Uterus (tissue), 3 donors: ENCODE measurements at regions not wholly inside any gene's neighbourhood (a gene's known extent, or its start where the extent isn't known, plus 50 kb on each side); places are given as distances from the start of the nearest gene placed in this dataset.

Source experiments
- DNase-seq, 2 donors: peaks; one replicate each; pipeline ENCODE4 v3.0.0-alpha.2; 2019 to 2020
- H3K27ac ChIP-seq, 2 donors: fragments of 200-600 bp; sonication (generic); 1 replicate in 1 of 2; 2 replicates in 1 of 2; pipeline ENCODE4 v1.5.1; 2016 to 2018
- H3K27me3 ChIP-seq, 2 donors: fragments of 200-600 bp; sonication (generic); one replicate each; pipeline ENCODE4 v1.5.1; 2018 to 2019; ENCODE audit warnings: control low read depth in 1 of 2
- H3K36me3 ChIP-seq, 2 donors: fragments of 200-600 bp; sonication (generic); one replicate each; pipeline ENCODE4 v1.5.1; 2019; ENCODE audit warnings: control low read depth in 1 of 2
- H3K4me1 ChIP-seq, 2 donors: fragments of 200-600 bp; sonication (generic); one replicate each; pipeline ENCODE4 v1.5.1; 2018 to 2019; ENCODE audit warnings: control low read depth in 1 of 2
- H3K4me3 ChIP-seq, 2 donors: fragments of 200-600 bp; sonication (generic); 1 replicate in 1 of 2; 2 replicates in 1 of 2; pipeline ENCODE4 v1.5.1; 2018 to 2019; ENCODE audit warnings: mild to moderate bottlenecking in 1 of 2
- H3K9me3 ChIP-seq, 2 donors: fragments of 200-600 bp; sonication (generic); one replicate each; pipeline ENCODE4 v1.5.1; 2019; ENCODE audit warnings: control low read depth in 1 of 2
- CTCF ChIP-seq, 4 experiments: fragments of 200-600 bp in 2 of 4; fragments of 450-650 bp in 2 of 4; sonication (generic) in 2 of 4; IDR thresholded peaks; one replicate each; pipeline ENCODE4 v1.5.1; 2016 to 2019; ENCODE audit warnings: antibody characterized with exemption in 4 of 4, mild to moderate bottlenecking in 2 of 4, moderate library complexity in 1 of 4
- POLR2A ChIP-seq, 2 donors: fragments of 450-650 bp; IDR thresholded peaks; one replicate each; pipeline ENCODE4 v1.6.1; 2016; ENCODE audit warnings: antibody characterized with exemption in 2 of 2, mild to moderate bottlenecking in 1 of 2, moderate library complexity in 1 of 2
- intact Hi-C: fragments of 100-400 bp; cut with DNase I; formaldehyde crosslinking; loops from one replicate; pipeline ENCODE4 v1.15.1; 2023; ENCODE audit warnings: low total_unique reads
- donor health status: DM: yes; HTN: yes; CAD: no.

GRCh38 chr15:98131924-98132323 lies 171.4 kb downstream of the ARRDC4 start:
- intact Hi-C loops: no loop called here
- no peak for DNase-seq
- Histone ChIP-seq H3K27me3 (no peaks in the 10 kb centered on the region), H3K36me3 (no peaks in the 10 kb centered on the region), H3K4me3 (no peak overlapping the region), H3K4me1 (no peaks in the 10 kb centered on the region), H3K9me3 (no peaks in the 10 kb centered on the region), H3K27ac (no peak overlapping the region)
- TF ChIP-seq POLR2A (IDR thresholded peaks at IDR 0.05): no peak
- TF ChIP-seq CTCF (IDR thresholded peaks at IDR 0.05): no peak

- H3K36me3 ChIP-seq: no peaks in the 10 kb centered on the region
- H3K4me3 ChIP-seq: no peak overlapping the region
- no peak for DNase-seq
- no peaks in the 10 kb centered on the region for H3K4me1 ChIP-seq
- H3K9me3 ChIP-seq: no peaks in the 10 kb centered on the region
- TF ChIP-seq CTCF (IDR thresholded peaks at IDR 0.05) (no peak), POLR2A (IDR thresholded peaks at IDR 0.05) (no peak)
- H3K27me3 ChIP-seq: no peaks in the 10 kb centered on the region
- intact Hi-C loops: no loop called here
- no peak overlapping the region for H3K27ac ChIP-seq
Measured at GRCh38 chr15:98134905-98135304, 174.4 kb downstream of the ARRDC4 start.

GRCh38 chr15:98138910-98139309 lies 178.4 kb downstream of the ARRDC4 start:
- Histone ChIP-seq H3K9me3 (no peaks in the 10 kb centered on the region), H3K27me3 (no peaks in the 10 kb centered on the region), H3K4me3 (no peak overlapping the region), H3K27ac (no peak overlapping the region), H3K36me3 (no peaks in the 10 kb centered on the region), H3K4me1 (no peaks in the 10 kb centered on the region)
- DNase-seq: no peak
- intact Hi-C loops: no loop called here
- TF ChIP-seq POLR2A (IDR thresholded peaks at IDR 0.05): no peak
- no peak for TF ChIP-seq CTCF (IDR thresholded peaks at IDR 0.05)

GRCh38 chr15:98139337-98139736 lies 178.8 kb downstream of the ARRDC4 start:
- Histone ChIP-seq H3K27ac (no peak overlapping the region), H3K4me3 (no peak overlapping the region), H3K36me3 (no peaks in the 10 kb centered on the region), H3K4me1 (no peaks in the 10 kb centered on the region), H3K27me3 (no peaks in the 10 kb centered on the region), H3K9me3 (no peaks in the 10 kb centered on the region)
- intact Hi-C loops: no loop called here
- DNase-seq: no peak
- TF ChIP-seq POLR2A (IDR thresholded peaks at IDR 0.05) (no peak), CTCF (IDR thresholded peaks at IDR 0.05) (no peak)

GRCh38 chr15:98142572-98142971 lies 182.1 kb downstream of the ARRDC4 start:
- no peaks in the 10 kb centered on the region for H3K36me3 ChIP-seq
- DNase-seq: no peak
- H3K4me1 ChIP-seq: no peaks in the 10 kb centered on the region
- no peaks in the 10 kb centered on the region for H3K27me3 ChIP-seq
- H3K27ac ChIP-seq: no peak overlapping the region
- H3K9me3 ChIP-seq: no peaks in the 10 kb centered on the region
- TF ChIP-seq CTCF (IDR thresholded peaks at IDR 0.05) (no peak), POLR2A (IDR thresholded peaks at IDR 0.05) (no peak)
- intact Hi-C loops: no loop called here
- H3K4me3 ChIP-seq: no peak overlapping the region
